SU-DHL-6 (cell line): ENCODE measurements at regions not wholly inside any gene's neighbourhood (a gene's known extent, or its start where the extent isn't known, plus 50 kb on each side); places are given as distances from the start of the nearest gene placed in this dataset.

ENCODE experiments used
- EZH2phosphoT487 ChIP-seq: fragments of 200-600 bp; sonication (generic), shearing (Covaris generic); conservative IDR thresholded peaks from 2 replicates; pipeline ENCODE4 v1.6.1; 2018; ENCODE audit warnings: mild to moderate bottlenecking, antibody characterized with exemption, low read length, moderate library complexity, mixed read lengths
- TF ChIP-seq, protein P1 (sequence below): fragments of 200-600 bp; sonication (generic); IDR thresholded peaks from one replicate; pipeline ENCODE4 v1.5.1; 2017; ENCODE audit warnings: antibody characterized with exemption, mild to moderate bottlenecking, low read length, moderate library complexity; ENCODE audit not compliant: insufficient read depth, poor library complexity, severe bottlenecking

DNA sequence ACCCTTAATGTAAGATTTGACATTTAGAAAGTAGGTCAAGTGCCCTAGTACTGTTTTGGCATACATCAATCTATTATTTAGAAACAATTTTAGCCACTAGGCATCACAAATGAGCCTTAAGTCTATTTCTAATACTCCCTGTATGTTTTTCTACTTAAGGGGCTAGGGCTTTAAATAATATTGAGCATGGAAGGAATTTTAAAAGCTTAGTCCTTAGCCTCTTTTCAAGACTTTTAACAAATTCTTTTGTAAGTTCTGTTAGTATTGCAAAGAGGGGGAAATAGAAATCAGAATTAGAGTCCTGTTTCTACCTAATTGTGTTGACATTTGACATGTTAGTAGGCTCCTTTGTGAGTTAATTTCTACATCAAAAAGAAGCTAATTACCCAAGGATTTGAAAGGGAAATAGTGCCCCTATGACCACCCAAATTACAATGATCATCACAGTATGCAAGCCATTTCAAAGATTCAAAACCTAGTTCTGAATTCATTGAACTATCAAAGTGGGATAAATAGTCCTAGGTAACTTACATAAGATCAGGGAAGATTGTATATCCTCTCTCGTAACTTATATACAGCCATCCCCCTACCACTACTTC lies 647.8 kb upstream of the ACO1 start:
- TF ChIP-seq, protein P1, sequence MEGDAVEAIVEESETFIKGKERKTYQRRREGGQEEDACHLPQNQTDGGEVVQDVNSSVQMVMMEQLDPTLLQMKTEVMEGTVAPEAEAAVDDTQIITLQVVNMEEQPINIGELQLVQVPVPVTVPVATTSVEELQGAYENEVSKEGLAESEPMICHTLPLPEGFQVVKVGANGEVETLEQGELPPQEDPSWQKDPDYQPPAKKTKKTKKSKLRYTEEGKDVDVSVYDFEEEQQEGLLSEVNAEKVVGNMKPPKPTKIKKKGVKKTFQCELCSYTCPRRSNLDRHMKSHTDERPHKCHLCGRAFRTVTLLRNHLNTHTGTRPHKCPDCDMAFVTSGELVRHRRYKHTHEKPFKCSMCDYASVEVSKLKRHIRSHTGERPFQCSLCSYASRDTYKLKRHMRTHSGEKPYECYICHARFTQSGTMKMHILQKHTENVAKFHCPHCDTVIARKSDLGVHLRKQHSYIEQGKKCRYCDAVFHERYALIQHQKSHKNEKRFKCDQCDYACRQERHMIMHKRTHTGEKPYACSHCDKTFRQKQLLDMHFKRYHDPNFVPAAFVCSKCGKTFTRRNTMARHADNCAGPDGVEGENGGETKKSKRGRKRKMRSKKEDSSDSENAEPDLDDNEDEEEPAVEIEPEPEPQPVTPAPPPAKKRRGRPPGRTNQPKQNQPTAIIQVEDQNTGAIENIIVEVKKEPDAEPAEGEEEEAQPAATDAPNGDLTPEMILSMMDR: no peak
- TF ChIP-seq EZH2phosphoT487: no peak
